ENCODE measurements at regions not wholly inside any gene's neighbourhood (a gene's known extent, or its start where the extent isn't known, plus 50 kb on each side); places are given as distances from the start of the nearest gene placed in this dataset.
A peak's percentile ranks its signal among the peaks of the same experiment; 100 is the strongest.

DNA sequence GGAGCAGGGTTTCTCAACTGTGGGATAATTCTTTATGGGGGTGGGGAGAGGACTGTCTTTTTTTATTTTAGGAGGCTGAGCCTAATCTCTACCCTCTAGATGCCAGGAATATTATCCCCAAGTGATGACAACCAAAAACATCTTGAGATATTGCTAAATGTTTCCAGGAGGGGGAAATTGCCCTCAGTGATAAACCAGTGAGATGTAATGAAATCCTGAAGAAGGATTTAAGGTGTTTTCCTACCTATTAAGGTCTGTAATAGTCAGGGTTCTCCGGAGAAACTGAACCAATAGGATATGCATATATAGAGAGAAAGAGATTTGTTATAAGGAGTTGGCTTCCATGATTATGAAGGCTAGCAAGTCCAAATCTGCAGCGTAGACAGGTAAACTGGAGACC is 208.3 kb upstream of the MIR17HG start:
- Mint-ChIP-seq H3K9me3 (no peaks in the 10 kb centered on the region), H3K4me1 (peaks cover 75% of the 10 kb centered on the region), H3K36me3 (ENCODE audit: low read depth) (no peaks in the 10 kb centered on the region), H3K27ac (ENCODE audit: unreplicated experiment) (no peak overlapping the region), H3K4me3 (no peak overlapping the region), H3K27me3 (ENCODE audit: low read depth) (no peaks in the 10 kb centered on the region)
- DNase-seq (ENCODE audit: low read depth, low spot score): no peak
- TF ChIP-seq, protein P1, sequence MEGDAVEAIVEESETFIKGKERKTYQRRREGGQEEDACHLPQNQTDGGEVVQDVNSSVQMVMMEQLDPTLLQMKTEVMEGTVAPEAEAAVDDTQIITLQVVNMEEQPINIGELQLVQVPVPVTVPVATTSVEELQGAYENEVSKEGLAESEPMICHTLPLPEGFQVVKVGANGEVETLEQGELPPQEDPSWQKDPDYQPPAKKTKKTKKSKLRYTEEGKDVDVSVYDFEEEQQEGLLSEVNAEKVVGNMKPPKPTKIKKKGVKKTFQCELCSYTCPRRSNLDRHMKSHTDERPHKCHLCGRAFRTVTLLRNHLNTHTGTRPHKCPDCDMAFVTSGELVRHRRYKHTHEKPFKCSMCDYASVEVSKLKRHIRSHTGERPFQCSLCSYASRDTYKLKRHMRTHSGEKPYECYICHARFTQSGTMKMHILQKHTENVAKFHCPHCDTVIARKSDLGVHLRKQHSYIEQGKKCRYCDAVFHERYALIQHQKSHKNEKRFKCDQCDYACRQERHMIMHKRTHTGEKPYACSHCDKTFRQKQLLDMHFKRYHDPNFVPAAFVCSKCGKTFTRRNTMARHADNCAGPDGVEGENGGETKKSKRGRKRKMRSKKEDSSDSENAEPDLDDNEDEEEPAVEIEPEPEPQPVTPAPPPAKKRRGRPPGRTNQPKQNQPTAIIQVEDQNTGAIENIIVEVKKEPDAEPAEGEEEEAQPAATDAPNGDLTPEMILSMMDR (conservative IDR thresholded peaks at IDR 0.05): no peak

DNA sequence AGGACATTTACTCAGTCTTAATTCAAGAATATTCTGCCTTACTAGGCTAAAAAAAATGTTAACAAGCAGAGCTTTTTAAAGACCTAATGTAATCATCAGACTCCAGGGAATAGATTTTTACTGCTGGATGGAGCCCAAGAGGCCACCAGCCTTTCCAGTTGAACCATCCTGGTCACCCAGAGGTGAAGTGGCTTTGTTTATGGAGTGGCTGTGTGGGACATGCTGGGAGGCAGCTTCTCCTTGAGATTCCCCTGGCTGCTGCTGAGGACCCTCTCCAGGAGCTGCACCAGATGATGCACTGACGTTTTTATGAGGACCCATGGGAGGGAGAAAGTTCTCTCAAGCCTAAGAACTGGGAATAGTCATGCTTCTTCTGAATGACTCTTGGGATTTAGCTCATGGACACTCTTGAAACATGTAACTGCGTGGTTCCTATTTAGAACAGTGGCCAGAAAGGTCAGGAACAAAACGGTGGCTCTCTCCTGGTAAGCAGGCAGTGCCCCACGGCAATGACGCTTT is 205.9 kb upstream of the MIR17HG start:
- TF ChIP-seq, protein P1 (conservative IDR thresholded peaks at IDR 0.05): no peak
- Mint-ChIP-seq H3K27me3 (ENCODE audit: low read depth) (no peaks in the 10 kb centered on the region), H3K36me3 (ENCODE audit: low read depth) (no peaks in the 10 kb centered on the region), H3K4me3 (no peak overlapping the region), H3K9me3 (no peaks in the 10 kb centered on the region), H3K27ac (ENCODE audit: unreplicated experiment) (no peak overlapping the region), H3K4me1 (peaks cover 56% of the 10 kb centered on the region)
- DNase-seq (ENCODE audit: low read depth, low spot score): no peak

DNA sequence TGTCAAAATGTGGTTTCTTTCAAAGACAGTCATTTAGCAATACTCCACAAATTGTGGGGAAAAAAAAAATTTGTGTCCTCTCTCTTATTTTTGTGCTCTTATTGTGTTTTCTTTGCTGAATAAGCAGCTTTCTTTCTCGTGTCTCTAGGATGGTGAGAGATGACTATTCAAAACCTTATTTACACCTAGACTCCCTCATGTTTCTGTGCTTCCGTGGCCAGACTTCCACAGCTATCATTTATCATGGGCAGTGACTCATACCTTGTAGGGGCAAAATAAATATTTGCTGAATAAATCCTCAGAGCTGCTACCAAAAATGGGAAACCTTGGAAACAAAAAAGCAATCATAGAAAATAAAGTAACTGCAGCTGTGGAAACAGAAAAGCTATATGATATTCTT is 204.9 kb upstream of the MIR17HG start:
- Mint-ChIP-seq H3K4me1 (peaks cover 51% of the 10 kb centered on the region), H3K36me3 (ENCODE audit: low read depth) (no peaks in the 10 kb centered on the region), H3K9me3 (no peaks in the 10 kb centered on the region), H3K27me3 (ENCODE audit: low read depth) (no peaks in the 10 kb centered on the region), H3K27ac (ENCODE audit: unreplicated experiment) (peak overlapping the region; percentile 78), H3K4me3 (no peak overlapping the region)
- TF ChIP-seq, protein P1 (conservative IDR thresholded peaks at IDR 0.05): no peak
- no peak for DNase-seq (ENCODE audit: low read depth, low spot score)

DNA sequence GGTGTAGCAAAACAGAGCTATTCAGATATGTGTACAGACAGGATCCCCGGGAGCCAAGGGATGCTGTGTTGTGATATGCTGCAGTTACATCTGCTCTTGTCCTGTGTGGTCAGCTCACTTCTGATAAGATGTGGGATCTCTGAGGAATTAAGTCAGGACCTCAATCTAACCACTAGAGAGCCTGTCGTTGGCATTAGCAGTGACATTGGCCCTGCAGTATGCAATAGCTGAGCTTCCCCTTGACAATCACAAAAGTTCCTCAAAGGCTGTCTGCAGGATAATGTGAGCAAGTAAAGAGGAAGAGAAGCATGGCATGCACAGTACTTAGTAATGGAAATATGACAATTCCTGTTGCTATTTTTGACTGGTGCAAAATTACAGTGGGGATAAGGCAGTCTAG is 203.4 kb upstream of the MIR17HG start:
- DNase-seq (ENCODE audit: low read depth, low spot score): no peak
- Mint-ChIP-seq H3K9me3 (no peaks in the 10 kb centered on the region), H3K4me3 (no peak overlapping the region), H3K36me3 (ENCODE audit: low read depth) (no peaks in the 10 kb centered on the region), H3K4me1 (peaks cover 41% of the 10 kb centered on the region), H3K27me3 (ENCODE audit: low read depth) (no peaks in the 10 kb centered on the region), H3K27ac (ENCODE audit: unreplicated experiment) (peak overlapping the region; percentile 24)
- TF ChIP-seq, protein P1 (conservative IDR thresholded peaks at IDR 0.05): no peak

DNA sequence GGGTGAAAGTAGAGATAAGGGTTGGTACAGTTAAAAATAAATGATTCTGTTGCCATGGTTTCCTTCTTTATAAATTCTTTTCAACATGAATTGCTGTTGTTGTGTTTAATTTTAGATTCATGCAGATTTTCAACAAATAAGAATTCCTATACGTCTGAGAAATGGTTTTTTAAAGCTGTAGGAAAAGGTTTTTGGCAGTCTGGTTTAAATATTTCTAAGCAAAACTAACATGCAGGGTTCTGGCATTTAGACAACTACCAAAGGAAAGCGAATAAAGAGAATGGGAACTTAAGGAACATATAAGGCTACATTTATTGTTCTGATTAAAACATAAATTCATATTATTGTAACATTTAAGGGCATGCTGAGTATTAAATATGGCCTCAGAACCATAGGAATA is 203.0 kb upstream of the MIR17HG start:
- Mint-ChIP-seq H3K4me3 (no peak overlapping the region), H3K27me3 (ENCODE audit: low read depth) (no peaks in the 10 kb centered on the region), H3K4me1 (peaks cover 37% of the 10 kb centered on the region), H3K36me3 (ENCODE audit: low read depth) (no peaks in the 10 kb centered on the region), H3K27ac (ENCODE audit: unreplicated experiment) (no peak overlapping the region), H3K9me3 (no peaks in the 10 kb centered on the region)
- DNase-seq (ENCODE audit: low read depth, low spot score): no peak
- TF ChIP-seq, protein P1 (conservative IDR thresholded peaks at IDR 0.05): no peak
